ENCODE measurements at regions not wholly inside any gene's neighbourhood (a gene's known extent, or its start where the extent isn't known, plus 50 kb on each side); places are given as distances from the start of the nearest gene placed in this dataset.

DNA sequence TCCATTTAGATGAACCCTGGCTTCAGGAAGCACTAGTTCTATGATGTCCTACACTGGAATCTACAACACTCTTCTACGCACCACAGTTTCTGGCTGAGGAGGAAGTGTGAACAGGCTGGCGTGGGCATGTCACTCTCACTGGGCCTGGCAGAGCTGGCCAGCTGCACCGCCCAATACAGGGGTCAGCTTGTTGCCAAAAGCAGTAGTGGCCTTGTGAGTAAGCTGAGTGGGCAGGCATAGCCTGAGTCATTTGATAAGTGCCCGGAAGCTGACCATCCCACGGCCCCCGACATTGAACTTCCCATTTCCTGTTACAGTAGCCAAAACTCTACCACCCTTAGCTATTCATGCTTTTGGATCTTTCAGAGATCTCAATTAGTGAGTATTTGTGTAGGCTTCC is 240.9 kb upstream of the SERP2 start:
- TF ChIP-seq, protein P1, sequence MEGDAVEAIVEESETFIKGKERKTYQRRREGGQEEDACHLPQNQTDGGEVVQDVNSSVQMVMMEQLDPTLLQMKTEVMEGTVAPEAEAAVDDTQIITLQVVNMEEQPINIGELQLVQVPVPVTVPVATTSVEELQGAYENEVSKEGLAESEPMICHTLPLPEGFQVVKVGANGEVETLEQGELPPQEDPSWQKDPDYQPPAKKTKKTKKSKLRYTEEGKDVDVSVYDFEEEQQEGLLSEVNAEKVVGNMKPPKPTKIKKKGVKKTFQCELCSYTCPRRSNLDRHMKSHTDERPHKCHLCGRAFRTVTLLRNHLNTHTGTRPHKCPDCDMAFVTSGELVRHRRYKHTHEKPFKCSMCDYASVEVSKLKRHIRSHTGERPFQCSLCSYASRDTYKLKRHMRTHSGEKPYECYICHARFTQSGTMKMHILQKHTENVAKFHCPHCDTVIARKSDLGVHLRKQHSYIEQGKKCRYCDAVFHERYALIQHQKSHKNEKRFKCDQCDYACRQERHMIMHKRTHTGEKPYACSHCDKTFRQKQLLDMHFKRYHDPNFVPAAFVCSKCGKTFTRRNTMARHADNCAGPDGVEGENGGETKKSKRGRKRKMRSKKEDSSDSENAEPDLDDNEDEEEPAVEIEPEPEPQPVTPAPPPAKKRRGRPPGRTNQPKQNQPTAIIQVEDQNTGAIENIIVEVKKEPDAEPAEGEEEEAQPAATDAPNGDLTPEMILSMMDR (IDR thresholded peaks at IDR 0.05; ENCODE audit: borderline replicate concordance, insufficient read depth, low read depth, low read length), result no peak
- no peak overlapping the region for H3K4me3 ChIP-seq (ENCODE audit: low read depth, low read length)

DNA sequence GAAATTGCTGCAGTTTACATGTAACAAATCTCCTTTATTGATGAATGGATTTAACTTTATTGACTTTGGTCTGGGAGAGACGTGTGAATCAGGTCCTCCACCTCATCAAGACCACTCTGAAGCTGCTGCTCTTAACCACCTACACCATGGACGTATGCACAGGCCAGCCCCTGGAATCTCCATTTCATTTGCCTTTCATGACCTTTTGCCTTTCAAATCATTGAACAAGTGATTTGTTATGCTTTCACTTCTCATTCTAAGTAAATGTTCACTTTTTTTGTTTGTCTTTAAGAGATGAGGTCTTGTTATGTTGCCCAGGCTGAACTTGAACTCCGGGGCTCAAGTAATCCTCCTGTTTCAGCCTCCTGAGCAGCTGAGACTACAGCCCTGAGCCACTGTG is 240.0 kb upstream of the SERP2 start:
- TF ChIP-seq, protein P1 (IDR thresholded peaks at IDR 0.05; ENCODE audit: borderline replicate concordance, insufficient read depth, low read depth, low read length), result no peak
- no peak overlapping the region for H3K4me3 ChIP-seq (ENCODE audit: low read depth, low read length)

DNA sequence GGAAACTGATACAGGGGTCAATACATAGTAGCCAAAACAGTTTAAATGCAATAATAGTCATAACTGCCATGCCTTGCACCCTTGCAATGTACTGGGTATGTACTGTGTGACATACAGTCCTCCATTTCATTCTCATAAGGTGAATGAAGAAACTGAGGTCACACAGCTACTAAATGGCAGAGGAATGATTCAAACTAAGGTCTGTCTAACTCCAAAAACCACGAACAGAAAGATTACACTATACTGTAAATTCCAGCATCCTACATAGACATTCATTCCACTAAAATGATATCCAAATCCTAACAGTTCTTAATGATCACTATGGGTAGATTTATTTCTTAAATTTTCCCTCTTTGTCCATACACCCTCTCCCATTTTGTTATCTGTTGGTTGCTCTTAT is 238.1 kb upstream of the SERP2 start:
- TF ChIP-seq, protein P1 (IDR thresholded peaks at IDR 0.05; ENCODE audit: borderline replicate concordance, insufficient read depth, low read depth, low read length), result no peak
- no peak overlapping the region for H3K4me3 ChIP-seq (ENCODE audit: low read depth, low read length)

DNA sequence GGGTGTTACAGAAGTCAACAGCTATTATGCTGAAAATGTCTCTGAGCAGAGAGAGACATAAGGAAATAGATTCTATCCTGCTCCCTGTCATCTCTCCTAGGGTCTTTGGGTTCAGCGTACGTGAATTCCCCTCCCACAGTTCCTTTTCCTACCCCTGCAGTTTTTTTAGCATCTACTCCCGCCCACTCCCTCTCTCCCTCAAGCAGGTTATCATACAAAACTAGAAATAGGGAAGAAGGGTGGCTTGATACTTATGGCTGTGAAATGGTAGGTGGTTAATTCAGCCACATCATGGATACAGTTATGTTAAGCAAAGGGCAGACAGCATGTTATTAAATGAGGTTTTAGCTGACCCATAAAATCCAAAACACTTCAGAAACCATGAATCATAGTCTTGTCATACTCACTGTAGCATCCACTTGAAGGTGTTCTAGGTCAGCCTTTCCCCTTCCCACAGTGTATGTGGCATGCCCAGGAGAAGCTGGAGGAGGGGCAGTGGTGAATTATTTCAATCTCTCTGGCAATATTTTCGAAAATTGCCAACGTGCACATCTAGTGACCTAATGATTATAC is 236.8 kb upstream of the SERP2 start:
- TF ChIP-seq, protein P1 (IDR thresholded peaks at IDR 0.05; ENCODE audit: borderline replicate concordance, insufficient read depth, low read depth, low read length), result no peak
- no peak overlapping the region for H3K4me3 ChIP-seq (ENCODE audit: low read depth, low read length)

DNA sequence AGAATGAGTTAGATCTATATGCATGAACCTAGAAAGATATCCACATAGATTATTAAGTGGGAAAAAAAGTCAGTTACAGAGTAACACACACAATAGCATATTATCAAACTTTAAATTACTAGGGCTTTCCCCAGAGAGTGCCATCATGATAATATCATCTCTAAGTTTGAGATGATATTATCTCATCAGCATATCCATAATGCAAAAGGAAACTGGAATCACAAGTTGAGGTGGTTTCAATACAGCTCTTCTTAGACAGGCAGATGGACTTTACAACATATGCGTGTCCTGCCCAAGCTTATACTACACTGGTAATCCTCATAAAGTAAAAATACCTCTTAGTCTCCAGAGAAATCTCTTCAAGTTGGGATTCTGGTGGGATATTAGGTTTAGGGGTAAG is 236.2 kb upstream of the SERP2 start:
- H3K4me3 ChIP-seq (ENCODE audit: low read depth, low read length), result no peak overlapping the region
- TF ChIP-seq, protein P1 (IDR thresholded peaks at IDR 0.05; ENCODE audit: borderline replicate concordance, insufficient read depth, low read depth, low read length), result no peak

DNA sequence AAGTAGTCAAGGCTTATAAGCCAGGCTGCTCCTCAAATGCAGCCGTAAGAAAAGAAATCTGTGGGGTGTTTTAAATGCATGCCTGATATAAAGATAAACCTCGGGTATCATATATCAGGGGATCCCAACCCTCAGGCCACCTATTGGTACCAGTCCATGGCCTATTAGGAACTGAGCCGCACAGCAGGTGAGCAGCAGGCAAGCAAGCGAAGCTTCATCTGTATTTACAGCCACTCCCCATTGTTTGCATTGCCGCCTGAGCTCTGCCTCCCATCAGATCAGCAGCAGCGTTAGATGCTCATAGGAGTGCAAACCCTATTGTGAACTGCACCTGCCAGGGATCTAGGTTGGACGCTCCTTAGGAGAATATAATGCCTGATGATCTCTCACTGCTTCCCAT is 233.5 kb upstream of the SERP2 start:
- no peak overlapping the region for H3K4me3 ChIP-seq (ENCODE audit: low read depth, low read length)
- TF ChIP-seq, protein P1 (IDR thresholded peaks at IDR 0.05; ENCODE audit: borderline replicate concordance, insufficient read depth, low read depth, low read length), result no peak

DNA sequence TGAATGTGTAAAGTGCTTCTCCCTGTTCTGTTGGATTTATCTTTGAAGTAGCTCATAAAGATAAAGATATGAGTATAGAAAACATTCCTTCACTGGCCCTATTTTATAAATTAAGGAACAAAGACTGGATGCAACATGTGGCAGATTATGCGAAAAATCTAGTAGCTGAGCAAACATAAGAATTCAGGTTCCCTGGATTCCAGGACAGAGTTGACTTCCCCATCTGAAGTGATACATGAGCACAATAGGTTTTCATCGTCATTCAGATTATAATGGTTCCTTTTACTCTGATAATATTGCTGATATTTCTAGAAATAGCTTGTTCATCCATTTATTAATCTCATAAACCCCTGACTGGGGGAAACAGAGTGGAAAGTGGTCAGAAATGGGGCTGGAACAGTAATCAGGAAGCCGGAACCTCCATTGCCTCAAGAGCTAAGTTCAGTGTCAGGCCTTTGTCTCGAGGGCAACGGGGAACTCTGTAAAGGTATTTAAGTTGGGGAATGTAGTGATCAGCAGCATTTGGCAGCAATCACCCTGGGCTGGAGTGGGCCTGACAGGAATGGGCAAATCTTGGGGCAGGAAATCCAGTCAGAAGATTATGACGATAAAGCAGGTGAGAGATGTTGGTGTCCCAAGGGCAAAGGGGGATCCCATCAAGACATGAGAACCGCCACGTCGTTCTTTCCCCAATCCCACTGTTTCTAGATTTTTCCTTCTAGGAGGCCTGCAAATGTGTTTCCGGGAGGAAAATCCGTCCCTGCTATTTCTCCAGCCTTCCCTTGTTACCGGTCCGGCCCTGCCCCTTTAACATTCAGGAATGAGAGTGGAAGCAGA is 232.5 kb upstream of the SERP2 start:
- TF ChIP-seq, protein P1 (IDR thresholded peaks at IDR 0.05; ENCODE audit: borderline replicate concordance, insufficient read depth, low read depth, low read length), result no peak
- peak overlapping the region; percentile 87 for H3K4me3 ChIP-seq (ENCODE audit: low read depth, low read length)
